ENCODE measurements at regions not wholly inside any gene's neighbourhood (a gene's known extent, or its start where the extent isn't known, plus 50 kb on each side); places are given as distances from the start of the nearest gene placed in this dataset.

DNA sequence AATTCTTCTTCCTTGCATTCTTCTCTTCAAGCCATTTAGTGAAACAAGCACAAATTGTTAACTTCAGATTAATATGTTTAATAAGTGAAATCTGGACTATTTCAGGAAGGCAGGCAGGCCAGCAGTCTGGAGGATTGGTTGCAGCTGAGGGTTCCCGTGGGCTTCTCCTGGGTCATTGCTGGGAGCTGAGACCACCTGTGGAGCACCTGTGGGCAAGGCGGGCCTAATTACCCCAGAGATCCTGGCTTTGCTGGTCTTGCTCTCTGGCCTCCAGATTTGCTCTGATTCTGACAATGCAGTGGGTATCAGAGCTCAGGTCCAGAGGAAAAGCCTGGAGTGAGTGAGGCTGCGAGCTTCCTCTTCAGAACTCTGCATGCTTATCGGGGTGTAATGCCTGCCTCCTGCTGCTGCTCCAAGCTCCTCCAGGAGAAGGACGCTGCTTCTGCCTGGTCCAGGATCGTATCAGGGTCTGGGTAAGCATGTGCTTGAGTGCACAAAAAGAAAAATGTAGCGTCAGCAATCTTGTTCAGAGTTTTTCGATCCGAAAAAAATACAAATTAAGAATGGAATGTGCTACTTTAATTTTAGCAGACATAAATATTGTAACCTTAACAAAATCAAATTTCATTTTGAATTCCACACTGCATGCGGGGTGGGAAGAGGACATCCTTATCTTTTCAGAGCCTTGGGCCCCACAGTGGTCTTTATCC lies 93.8 kb downstream of the TMEM30B start:
- no peaks in the 10 kb centered on the region for H3K9me3 ChIP-seq
- peaks cover 0 to 61% (median 15%) of the 10 kb centered on the region in 7 donors for H3K27me3 ChIP-seq (replicated peaks in 1 of 7)
- DNase-seq: no peak
- intact Hi-C loops (cut with DNase I; ENCODE audit: low total_unique reads): no loop called here
- 59 to 71% (median 66%) methylated on average over 10 of the region's 10 CpGs for WGBS, 5 donors
- H3K4me3 ChIP-seq: no peak overlapping the region
- no peaks in the 10 kb centered on the region for H3K36me3 ChIP-seq
- H3K27ac ChIP-seq: peak overlapping the region in 1 of 8 donors; percentile 38
- TF ChIP-seq, protein P1, sequence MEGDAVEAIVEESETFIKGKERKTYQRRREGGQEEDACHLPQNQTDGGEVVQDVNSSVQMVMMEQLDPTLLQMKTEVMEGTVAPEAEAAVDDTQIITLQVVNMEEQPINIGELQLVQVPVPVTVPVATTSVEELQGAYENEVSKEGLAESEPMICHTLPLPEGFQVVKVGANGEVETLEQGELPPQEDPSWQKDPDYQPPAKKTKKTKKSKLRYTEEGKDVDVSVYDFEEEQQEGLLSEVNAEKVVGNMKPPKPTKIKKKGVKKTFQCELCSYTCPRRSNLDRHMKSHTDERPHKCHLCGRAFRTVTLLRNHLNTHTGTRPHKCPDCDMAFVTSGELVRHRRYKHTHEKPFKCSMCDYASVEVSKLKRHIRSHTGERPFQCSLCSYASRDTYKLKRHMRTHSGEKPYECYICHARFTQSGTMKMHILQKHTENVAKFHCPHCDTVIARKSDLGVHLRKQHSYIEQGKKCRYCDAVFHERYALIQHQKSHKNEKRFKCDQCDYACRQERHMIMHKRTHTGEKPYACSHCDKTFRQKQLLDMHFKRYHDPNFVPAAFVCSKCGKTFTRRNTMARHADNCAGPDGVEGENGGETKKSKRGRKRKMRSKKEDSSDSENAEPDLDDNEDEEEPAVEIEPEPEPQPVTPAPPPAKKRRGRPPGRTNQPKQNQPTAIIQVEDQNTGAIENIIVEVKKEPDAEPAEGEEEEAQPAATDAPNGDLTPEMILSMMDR (IDR thresholded peaks at IDR 0.05 in 8 of 11, conservative IDR thresholded peaks at IDR 0.05 in 3 of 11): no peak
- TF ChIP-seq POLR2AphosphoS5 (IDR thresholded peaks at IDR 0.05) (no peak), POLR2A (IDR thresholded peaks at IDR 0.05) (no peak)
- peaks cover 0 to 23% (median 5%) of the 10 kb centered on the region in 6 donors for H3K4me1 ChIP-seq

DNA sequence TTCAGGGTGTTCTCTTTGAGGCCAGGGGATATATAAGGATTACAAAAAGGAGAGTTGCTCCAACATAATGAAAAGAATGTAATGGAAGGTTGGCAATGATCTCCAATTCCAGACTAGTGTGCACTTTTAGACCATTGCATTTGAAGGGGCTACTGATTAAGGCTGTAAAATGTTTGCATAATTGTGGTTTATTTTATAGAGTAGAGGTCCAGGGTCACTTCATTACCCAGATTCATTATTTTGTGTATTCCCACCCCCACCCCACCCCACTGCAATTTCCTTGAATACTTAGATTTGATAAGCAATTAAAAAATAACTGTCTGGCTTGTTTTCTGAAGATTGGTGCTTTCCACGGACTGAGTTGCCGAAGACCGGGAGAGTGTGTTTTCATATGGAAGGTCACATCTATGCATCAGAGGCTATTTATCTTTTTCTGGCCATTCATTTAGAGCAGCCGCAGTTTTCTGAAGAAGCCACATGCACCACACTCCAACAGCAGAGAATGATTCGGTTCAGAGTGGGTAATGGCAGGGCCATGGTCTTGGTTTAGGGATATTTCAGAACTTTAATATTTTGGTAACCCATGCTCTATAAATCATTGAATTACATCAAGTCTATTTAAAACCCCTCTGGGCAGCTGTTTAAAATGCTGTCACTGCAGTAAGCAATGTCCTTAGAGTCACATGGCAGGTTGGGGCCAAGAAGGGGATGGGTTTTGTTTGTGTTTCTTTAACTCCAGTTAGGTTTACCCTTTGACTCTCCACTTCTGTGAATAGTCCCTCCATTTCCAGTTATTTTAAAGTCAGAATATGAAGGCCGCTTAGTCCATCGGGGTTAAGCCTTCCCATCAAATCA lies 94.6 kb downstream of the TMEM30B start:
- Histone ChIP-seq H3K4me3 (no peak overlapping the region), H3K4me1 (peaks cover 0 to 23% (median 5%) of the 10 kb centered on the region in 6 donors), H3K27me3 (replicated peaks in 1 of 7) (peaks cover 0 to 57% (median 15%) of the 10 kb centered on the region in 7 donors), H3K36me3 (no peaks in the 10 kb centered on the region), H3K27ac (no peak overlapping the region), H3K9me3 (no peaks in the 10 kb centered on the region)
- 80 to 87% (median 85%) methylated on average over 7 of the region's 7 CpGs for WGBS, 5 donors
- intact Hi-C loops (cut with DNase I; ENCODE audit: low total_unique reads): no loop called here
- no peak for DNase-seq
- TF ChIP-seq, protein P1 (IDR thresholded peaks at IDR 0.05 in 8 of 11, conservative IDR thresholded peaks at IDR 0.05 in 3 of 11): no peak
- no peak for TF ChIP-seq POLR2A (IDR thresholded peaks at IDR 0.05)
- TF ChIP-seq POLR2AphosphoS5 (IDR thresholded peaks at IDR 0.05): no peak

DNA sequence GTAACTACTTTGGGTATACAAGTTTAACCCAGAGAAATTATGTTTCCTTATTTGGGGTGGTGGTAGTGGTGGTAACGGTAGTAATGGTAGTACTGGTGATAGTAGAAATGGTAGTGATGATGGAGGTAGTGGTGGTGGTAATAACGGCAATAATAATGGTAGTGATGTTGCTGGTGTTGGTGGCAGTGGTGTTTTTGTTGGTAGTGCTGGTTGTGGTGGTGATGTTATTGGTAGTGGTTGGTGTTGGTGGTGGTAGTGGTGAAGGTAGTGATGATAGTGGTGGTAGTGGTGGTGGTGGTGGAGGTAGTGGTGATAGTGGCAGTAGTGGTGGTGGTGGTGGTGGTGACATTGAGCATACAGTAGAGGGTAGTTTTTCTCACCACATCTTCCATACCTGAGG lies 95.6 kb downstream of the TMEM30B start:
- Histone ChIP-seq H3K4me3 (no peak overlapping the region), H3K27ac (no peak overlapping the region), H3K4me1 (peaks cover 0 to 23% (median 5%) of the 10 kb centered on the region in 6 donors), H3K9me3 (no peaks in the 10 kb centered on the region), H3K27me3 (replicated peaks in 1 of 7) (peaks cover 0 to 46% (median 15%) of the 10 kb centered on the region in 7 donors), H3K36me3 (no peaks in the 10 kb centered on the region)
- 44 to 73% (median 65%) methylated on average over 2 of the region's 2 CpGs for WGBS, 5 donors
- TF ChIP-seq, protein P1 (IDR thresholded peaks at IDR 0.05 in 8 of 11, conservative IDR thresholded peaks at IDR 0.05 in 3 of 11): no peak
- TF ChIP-seq POLR2AphosphoS5 (IDR thresholded peaks at IDR 0.05) (no peak), POLR2A (IDR thresholded peaks at IDR 0.05) (no peak)
- intact Hi-C loops (cut with DNase I; ENCODE audit: low total_unique reads): no loop called here
- DNase-seq: no peak

DNA sequence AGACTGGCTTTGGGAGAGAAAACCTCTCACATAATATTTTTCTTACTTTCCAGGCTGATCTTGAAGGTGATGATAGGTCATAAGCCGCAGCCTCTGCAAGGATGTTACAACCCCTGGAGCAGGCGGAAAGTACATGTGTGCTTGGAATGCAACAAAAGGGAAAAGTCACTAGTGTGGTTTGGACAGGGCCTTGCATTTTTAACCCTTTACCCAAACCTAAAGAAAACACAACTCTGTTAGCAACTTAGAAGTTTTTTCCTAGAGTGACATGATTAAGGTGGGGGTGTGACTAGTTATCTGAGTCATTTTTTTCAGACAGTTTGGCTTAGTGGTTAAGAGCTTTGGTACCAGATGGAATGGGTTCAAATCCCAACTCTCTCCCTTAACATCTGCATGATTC lies 97.0 kb downstream of the TMEM30B start:
- TF ChIP-seq, protein P1 (IDR thresholded peaks at IDR 0.05 in 8 of 11, conservative IDR thresholded peaks at IDR 0.05 in 3 of 11): no peak
- TF ChIP-seq POLR2AphosphoS5 (IDR thresholded peaks at IDR 0.05) (no peak), POLR2A (IDR thresholded peaks at IDR 0.05) (no peak)
- intact Hi-C loops (cut with DNase I; ENCODE audit: low total_unique reads): no loop called here
- WGBS, 5 donors: 85 to 98% (median 98%) methylated on average over 2 of the region's 2 CpGs

More for the DNA sequence above, 97.0 kb downstream of the TMEM30B start:
- peaks cover 0 to 16% (median 2%) of the 10 kb centered on the region in 6 donors for H3K4me1 ChIP-seq
- no peak for DNase-seq
- peaks cover 0 to 32% (median 15%) of the 10 kb centered on the region in 7 donors for H3K27me3 ChIP-seq (replicated peaks in 1 of 7)
- H3K9me3 ChIP-seq: no peaks in the 10 kb centered on the region
- H3K4me3 ChIP-seq: no peak overlapping the region
- no peak overlapping the region for H3K27ac ChIP-seq
- H3K36me3 ChIP-seq: no peaks in the 10 kb centered on the region

Measured in spleen (tissue), 11 donors.